Loucy (cell line): ENCODE measurements at regions not wholly inside any gene's neighbourhood (a gene's known extent, or its start where the extent isn't known, plus 50 kb on each side); places are given as distances from the start of the nearest gene placed in this dataset.

Source experiments
- EZH2phosphoT487 ChIP-seq: fragments of 200-600 bp; IDR thresholded peaks from 2 replicates; pipeline ENCODE4 v1.6.1; 2018; ENCODE audit warnings: antibody characterized with exemption, mild to moderate bottlenecking, moderate library complexity, borderline replicate concordance
- TF ChIP-seq, protein P1 (sequence below): fragments of 200-600 bp; sonication (generic); conservative IDR thresholded peaks from 2 replicates; pipeline ENCODE4 v1.5.1; 2014; ENCODE audit warnings: mild to moderate bottlenecking, antibody characterized with exemption, low read length

- TF ChIP-seq, protein P1, sequence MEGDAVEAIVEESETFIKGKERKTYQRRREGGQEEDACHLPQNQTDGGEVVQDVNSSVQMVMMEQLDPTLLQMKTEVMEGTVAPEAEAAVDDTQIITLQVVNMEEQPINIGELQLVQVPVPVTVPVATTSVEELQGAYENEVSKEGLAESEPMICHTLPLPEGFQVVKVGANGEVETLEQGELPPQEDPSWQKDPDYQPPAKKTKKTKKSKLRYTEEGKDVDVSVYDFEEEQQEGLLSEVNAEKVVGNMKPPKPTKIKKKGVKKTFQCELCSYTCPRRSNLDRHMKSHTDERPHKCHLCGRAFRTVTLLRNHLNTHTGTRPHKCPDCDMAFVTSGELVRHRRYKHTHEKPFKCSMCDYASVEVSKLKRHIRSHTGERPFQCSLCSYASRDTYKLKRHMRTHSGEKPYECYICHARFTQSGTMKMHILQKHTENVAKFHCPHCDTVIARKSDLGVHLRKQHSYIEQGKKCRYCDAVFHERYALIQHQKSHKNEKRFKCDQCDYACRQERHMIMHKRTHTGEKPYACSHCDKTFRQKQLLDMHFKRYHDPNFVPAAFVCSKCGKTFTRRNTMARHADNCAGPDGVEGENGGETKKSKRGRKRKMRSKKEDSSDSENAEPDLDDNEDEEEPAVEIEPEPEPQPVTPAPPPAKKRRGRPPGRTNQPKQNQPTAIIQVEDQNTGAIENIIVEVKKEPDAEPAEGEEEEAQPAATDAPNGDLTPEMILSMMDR = no peak
- no peak for TF ChIP-seq EZH2phosphoT487
These were observed 97.6 kb upstream of the KAZN start for GRCh38 chr1:14500912-14501311.
